ENCODE measurements at regions not wholly inside any gene's neighbourhood (a gene's known extent, or its start where the extent isn't known, plus 50 kb on each side); places are given as distances from the start of the nearest gene placed in this dataset.

DNA sequence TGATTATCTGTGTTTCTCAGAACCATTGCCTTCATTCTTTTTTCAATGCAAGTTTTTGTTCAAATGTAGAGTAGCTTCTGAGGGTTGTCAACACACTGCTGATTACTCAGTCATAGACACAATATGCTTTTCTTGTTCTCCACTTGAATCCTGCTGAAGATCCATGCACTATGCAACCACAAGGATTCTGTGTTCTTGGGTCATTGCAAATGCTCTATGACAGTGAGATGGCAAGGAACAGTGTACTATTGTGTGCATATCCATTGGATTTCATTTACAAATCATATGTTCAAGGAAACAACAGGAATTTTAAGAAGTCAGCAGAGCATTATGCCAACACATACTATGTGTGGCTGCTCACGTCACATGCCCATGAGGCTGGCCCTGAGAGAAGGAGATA lies 1590.2 kb downstream of the EFNA5 start (continued):
- TF ChIP-seq, protein P1, sequence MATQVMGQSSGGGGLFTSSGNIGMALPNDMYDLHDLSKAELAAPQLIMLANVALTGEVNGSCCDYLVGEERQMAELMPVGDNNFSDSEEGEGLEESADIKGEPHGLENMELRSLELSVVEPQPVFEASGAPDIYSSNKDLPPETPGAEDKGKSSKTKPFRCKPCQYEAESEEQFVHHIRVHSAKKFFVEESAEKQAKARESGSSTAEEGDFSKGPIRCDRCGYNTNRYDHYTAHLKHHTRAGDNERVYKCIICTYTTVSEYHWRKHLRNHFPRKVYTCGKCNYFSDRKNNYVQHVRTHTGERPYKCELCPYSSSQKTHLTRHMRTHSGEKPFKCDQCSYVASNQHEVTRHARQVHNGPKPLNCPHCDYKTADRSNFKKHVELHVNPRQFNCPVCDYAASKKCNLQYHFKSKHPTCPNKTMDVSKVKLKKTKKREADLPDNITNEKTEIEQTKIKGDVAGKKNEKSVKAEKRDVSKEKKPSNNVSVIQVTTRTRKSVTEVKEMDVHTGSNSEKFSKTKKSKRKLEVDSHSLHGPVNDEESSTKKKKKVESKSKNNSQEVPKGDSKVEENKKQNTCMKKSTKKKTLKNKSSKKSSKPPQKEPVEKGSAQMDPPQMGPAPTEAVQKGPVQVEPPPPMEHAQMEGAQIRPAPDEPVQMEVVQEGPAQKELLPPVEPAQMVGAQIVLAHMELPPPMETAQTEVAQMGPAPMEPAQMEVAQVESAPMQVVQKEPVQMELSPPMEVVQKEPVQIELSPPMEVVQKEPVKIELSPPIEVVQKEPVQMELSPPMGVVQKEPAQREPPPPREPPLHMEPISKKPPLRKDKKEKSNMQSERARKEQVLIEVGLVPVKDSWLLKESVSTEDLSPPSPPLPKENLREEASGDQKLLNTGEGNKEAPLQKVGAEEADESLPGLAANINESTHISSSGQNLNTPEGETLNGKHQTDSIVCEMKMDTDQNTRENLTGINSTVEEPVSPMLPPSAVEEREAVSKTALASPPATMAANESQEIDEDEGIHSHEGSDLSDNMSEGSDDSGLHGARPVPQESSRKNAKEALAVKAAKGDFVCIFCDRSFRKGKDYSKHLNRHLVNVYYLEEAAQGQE (IDR thresholded peaks at IDR 0.05; ENCODE audit: low read depth, low read length), result no peak

DNA sequence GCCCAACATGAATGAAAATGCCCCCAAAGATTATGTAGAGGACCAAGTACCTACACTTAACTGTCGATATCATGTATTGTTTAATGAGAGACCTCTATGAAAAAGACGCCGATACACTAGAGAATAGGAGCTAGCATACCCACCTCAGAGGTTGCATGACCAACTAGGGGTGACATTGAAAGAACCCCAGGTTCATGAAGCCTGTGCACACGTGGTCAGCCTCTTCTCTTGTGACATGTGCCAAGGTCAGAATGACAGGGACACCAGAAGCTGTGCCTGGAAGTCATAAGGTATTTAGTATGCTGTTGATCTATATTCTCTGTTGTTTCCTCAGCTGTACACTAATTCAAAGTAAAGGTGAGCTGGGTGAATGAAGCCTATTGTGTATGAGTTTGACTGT lies 1594.1 kb downstream of the EFNA5 start:
- 90% methylated on average over 4 of the region's 4 CpGs for WGBS (ENCODE audit: low lambda C conversion rate)
- Histone ChIP-seq H3K4me1 (ENCODE audit: control insufficient read depth in 1 of 2, insufficient read depth in 2 of 2, low read depth in 1 of 2, low read length in 1 of 2) (no peaks in the 10 kb centered on the region; a peak in 1 of 4 replicates), H3K4me2 (no peak overlapping the region), H3F3A (replicated peaks; ENCODE audit: insufficient read depth) (no peaks in the 10 kb centered on the region), H3K9ac (no peak overlapping the region), H3K27me3 (ENCODE audit: insufficient read depth) (no peaks in the 10 kb centered on the region), H3K4me3 (ENCODE audit: low read depth in 2 of 2, low read length in 1 of 2) (no peak overlapping the region), H4K20me1 (ENCODE audit: insufficient read depth) (no peaks in the 10 kb centered on the region), H3K36me3 (replicated peaks in 1 of 2; ENCODE audit: control insufficient read depth in 1 of 2, insufficient read depth in 2 of 2, low read length in 1 of 2) (no peaks in the 10 kb centered on the region), H3K27ac (ENCODE audit: low read depth in 2 of 2, low read length in 1 of 2) (no peak overlapping the region), H2AFZ (ENCODE audit: low read depth) (no peak overlapping the region), H3K9me2 (peaks cover 3% of the 10 kb centered on the region; the same call in 1 of the 2 replicates), H3K9me3 (no peaks in the 10 kb centered on the region), H3K79me2 (ENCODE audit: insufficient read depth) (no peaks in the 10 kb centered on the region)
- no peak for DNase-seq
- ChIA-PET CTCF (interaction anchor here (0.9 kb wide), 1 partner anchor 10 kb away, joined by 3 read pairs; no protein-coding TSS in a partner anchor), POLR2A (no interaction called here)
- TF ChIP-seq FOXJ3 (CRISPR knock-in tag; IDR thresholded peaks at IDR 0.05) (no peak), TCF12 (IDR thresholded peaks at IDR 0.05) (no peak), MEF2A (IDR thresholded peaks at IDR 0.05; ENCODE audit: borderline replicate concordance, low read depth) (no peak), YY1 (IDR thresholded peaks at IDR 0.05; ENCODE audit: low read depth) (no peak), FOSL2 (IDR thresholded peaks at IDR 0.05; ENCODE audit: borderline replicate concordance, low read depth) (no peak), TEAD4 (IDR thresholded peaks at IDR 0.05; ENCODE audit: borderline replicate concordance, insufficient read depth) (no peak), EZH2phosphoT487 (IDR thresholded peaks at IDR 0.05; ENCODE audit: borderline replicate concordance, low read depth) (no peak), RAD21 (IDR thresholded peaks at IDR 0.05; ENCODE audit: low read length) (no peak), CHD2 (IDR thresholded peaks at IDR 0.05; ENCODE audit: low read length, partially characterized antibody) (no peak), RCOR1 (IDR thresholded peaks at IDR 0.05; ENCODE audit: low read length) (no peak), EP300 (IDR thresholded peaks at IDR 0.05; ENCODE audit: borderline replicate concordance in 1 of 2, low read depth in 1 of 2, low read length in 1 of 2) (no peak), SIN3A (IDR thresholded peaks at IDR 0.05; ENCODE audit: borderline replicate concordance, low read depth, low read length) (no peak), POLR2AphosphoS5 (IDR thresholded peaks at IDR 0.05; ENCODE audit: low read depth, low read length) (no peak), SMC3 (IDR thresholded peaks at IDR 0.05; ENCODE audit: low read depth, low read length) (no peak), GATA2 (CRISPR knock-in tag; IDR thresholded peaks at IDR 0.05) (no peak)
- TF ChIP-seq, protein P2, sequence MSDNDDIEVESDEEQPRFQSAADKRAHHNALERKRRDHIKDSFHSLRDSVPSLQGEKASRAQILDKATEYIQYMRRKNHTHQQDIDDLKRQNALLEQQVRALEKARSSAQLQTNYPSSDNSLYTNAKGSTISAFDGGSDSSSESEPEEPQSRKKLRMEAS (IDR thresholded peaks at IDR 0.05; ENCODE audit: low read depth), result no peak
- TF ChIP-seq, protein P3, sequence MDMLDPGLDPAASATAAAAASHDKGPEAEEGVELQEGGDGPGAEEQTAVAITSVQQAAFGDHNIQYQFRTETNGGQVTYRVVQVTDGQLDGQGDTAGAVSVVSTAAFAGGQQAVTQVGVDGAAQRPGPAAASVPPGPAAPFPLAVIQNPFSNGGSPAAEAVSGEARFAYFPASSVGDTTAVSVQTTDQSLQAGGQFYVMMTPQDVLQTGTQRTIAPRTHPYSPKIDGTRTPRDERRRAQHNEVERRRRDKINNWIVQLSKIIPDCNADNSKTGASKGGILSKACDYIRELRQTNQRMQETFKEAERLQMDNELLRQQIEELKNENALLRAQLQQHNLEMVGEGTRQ (IDR thresholded peaks at IDR 0.05; ENCODE audit: borderline replicate concordance, low read depth, low read length), result no peak
